ENCODE measurements at regions not wholly inside any gene's neighbourhood (a gene's known extent, or its start where the extent isn't known, plus 50 kb on each side); places are given as distances from the start of the nearest gene placed in this dataset.

DNA sequence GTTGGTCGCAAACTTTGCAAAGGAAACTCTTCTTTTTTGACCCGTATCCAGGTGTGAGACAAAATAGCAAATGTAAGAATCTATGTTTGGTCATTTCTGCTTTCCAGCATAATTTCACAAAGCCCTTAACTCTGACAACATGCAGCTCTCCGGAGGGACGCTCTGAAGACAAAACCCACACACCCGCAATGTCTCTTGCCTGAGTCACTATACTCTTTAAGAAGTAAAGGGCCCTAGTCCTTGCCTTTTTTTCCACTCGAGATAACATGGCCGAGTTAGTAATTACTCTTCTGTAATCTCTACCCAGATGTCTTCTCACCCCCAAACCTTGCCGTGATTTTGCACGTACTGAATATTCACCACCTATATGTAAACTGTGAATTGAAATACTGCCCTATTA lies 115.7 kb upstream of the ADAMTS9 start:
- DNase-seq (ENCODE audit: low read depth), result no peak
- no peak overlapping the region for H3K4me3 ChIP-seq (ENCODE audit: low read length)
- no peak for TF ChIP-seq CTCF (conservative IDR thresholded peaks at IDR 0.05; ENCODE audit: low read length)

DNA sequence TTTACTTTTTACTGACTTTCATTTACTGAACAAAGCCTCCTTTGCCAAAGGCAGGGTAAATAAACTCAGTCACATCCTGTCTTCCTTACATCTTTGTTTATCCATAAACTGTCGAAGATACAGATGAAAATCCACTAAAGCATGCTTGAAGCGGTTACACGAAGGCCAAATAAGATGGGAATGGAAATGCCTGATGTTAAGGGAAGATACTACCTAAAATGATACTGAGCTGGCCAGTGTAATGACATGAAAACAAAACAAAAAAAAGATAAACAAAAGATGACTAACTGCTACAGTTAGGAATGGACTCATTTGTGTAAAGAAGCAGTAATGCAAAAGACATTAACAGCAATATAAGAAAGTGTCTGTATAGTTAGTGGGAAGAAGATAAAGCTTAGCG lies 114.7 kb upstream of the ADAMTS9 start:
- DNase-seq (ENCODE audit: low read depth), result no peak
- no peak overlapping the region for H3K4me3 ChIP-seq (ENCODE audit: low read length)
- no peak for TF ChIP-seq CTCF (conservative IDR thresholded peaks at IDR 0.05; ENCODE audit: low read length)

DNA sequence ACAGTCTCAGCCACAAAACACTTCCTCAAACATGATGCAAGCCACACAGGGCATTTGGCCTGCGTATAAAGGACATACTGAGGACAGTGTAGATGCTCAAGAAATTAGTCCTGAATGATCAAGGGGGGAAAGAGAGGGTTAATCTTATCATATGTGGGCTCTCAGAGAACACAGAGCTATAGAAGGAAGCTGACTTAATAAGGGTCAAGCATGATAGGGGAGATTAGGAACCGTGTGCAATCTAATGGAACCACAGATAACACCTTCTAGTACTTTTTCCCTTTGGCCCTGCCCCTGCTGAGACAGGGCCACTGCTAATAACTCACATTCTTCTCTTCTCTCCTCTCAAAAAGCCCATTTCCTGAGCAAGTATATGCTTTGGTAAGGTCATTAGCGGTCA lies 114.1 kb upstream of the ADAMTS9 start:
- no peak for DNase-seq (ENCODE audit: low read depth)
- no peak for TF ChIP-seq CTCF (conservative IDR thresholded peaks at IDR 0.05; ENCODE audit: low read length)
- no peak overlapping the region for H3K4me3 ChIP-seq (ENCODE audit: low read length)

DNA sequence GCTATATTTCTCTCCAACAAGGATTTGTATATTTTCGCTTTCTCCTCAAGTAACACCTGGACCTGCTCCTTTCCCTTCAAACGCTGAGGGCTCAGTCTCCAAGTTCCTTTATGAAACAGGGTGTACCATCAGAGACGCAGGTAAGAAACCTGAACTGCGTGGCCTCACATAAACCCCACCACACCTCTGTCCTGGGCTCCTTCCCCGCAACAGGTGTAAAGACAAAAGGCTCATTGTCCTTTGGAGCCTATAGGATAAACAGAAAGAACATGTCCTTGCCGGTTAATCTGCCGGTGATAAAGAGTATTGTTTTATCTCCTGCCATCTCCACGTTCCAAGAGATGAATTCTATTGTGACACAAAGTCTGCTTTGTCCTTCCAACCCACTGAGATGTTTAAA lies 111.8 kb upstream of the ADAMTS9 start:
- TF ChIP-seq CTCF (conservative IDR thresholded peaks at IDR 0.05; ENCODE audit: low read length), result no peak
- H3K4me3 ChIP-seq (ENCODE audit: low read length), result no peak overlapping the region
- DNase-seq (ENCODE audit: low read depth), result no peak

- no peak for DNase-seq (ENCODE audit: low read depth)
- no peak overlapping the region for H3K4me3 ChIP-seq (ENCODE audit: low read length)
- TF ChIP-seq CTCF (conservative IDR thresholded peaks at IDR 0.05; ENCODE audit: low read length), result no peak
These were observed 110.5 kb upstream of the ADAMTS9 start for GRCh38 chr3:64798316-64798715.

GRCh38 chr3:64796607-64797399 lies 109.0 kb upstream of the ADAMTS9 start:
- TF ChIP-seq CTCF (conservative IDR thresholded peaks at IDR 0.05; ENCODE audit: low read length), result no peak
- no peak overlapping the region for H3K4me3 ChIP-seq (ENCODE audit: low read length)
- no peak for DNase-seq (ENCODE audit: low read depth)

GRCh38 chr3:64792445-64792844 lies 104.6 kb upstream of the ADAMTS9 start:
- no peak for TF ChIP-seq CTCF (conservative IDR thresholded peaks at IDR 0.05; ENCODE audit: low read length)
- H3K4me3 ChIP-seq (ENCODE audit: low read length), result no peak overlapping the region
- DNase-seq (ENCODE audit: low read depth), result no peak

Measured in AG10803 (cell line).